HG03342 (cell line): ENCODE measurements at regions not wholly inside any gene's neighbourhood (a gene's known extent, or its start where the extent isn't known, plus 50 kb on each side); places are given as distances from the start of the nearest gene placed in this dataset.

Source experiments
- ATAC-seq: cut with Tn5 transposase; IDR thresholded peaks from one replicate; pipeline ENCODE4 v1.9.1; 2021; ENCODE audit warnings: mild to moderate bottlenecking, moderate library complexity; ENCODE audit not compliant: unreplicated experiment

GRCh38 chr1:82848043-82848442 is 1047.3 kb downstream of the ADGRL2 start:
- no peak for ATAC-seq

- ATAC-seq, result no peak
Measured at GRCh38 chr1:82845866-82846265, 1045.1 kb downstream of the ADGRL2 start.

- ATAC-seq, result no peak
Measured at GRCh38 chr1:82844911-82845827, 1044.4 kb downstream of the ADGRL2 start.

DNA sequence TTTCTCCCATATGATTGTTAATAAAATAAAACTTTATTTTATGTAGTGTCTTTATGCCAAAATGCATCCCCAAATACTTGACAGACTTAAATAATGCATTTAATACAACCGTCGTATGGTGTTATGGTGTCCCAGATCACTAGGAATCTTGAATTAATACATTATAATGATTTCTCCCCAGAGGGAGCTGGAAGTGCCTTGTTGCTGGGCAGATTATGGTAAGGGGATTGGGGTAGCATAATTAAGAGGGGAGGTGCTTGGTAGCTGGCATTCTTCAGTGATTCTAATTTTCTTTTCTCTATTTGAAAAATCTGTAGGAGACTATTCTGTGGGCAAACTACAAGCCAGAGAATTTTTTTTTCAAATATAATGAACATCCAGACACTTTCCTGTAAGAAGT is 1043.7 kb downstream of the ADGRL2 start:
- no peak for ATAC-seq

DNA sequence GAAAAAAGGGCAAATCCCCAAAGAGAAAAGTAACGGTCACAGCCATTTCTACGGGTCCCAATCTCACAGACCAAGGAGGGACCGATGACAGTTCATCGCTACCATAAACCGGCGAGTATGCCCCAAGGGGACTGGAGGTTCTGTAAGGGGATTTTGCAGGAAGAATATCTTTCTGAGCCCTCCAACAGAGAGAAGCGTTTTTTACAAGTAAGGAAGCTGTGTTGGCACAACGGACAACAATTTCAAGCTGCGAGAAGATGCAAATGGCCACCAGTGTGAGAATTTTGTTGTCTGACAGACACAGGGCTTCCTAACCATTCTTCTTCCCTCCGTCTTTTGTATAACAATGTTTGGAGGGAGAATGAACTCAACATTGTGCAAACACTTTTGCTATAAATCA is 1043.1 kb downstream of the ADGRL2 start:
- no peak for ATAC-seq

- no peak for ATAC-seq
Measured at GRCh38 chr1:82840192-82840591, 1039.5 kb downstream of the ADGRL2 start.

DNA sequence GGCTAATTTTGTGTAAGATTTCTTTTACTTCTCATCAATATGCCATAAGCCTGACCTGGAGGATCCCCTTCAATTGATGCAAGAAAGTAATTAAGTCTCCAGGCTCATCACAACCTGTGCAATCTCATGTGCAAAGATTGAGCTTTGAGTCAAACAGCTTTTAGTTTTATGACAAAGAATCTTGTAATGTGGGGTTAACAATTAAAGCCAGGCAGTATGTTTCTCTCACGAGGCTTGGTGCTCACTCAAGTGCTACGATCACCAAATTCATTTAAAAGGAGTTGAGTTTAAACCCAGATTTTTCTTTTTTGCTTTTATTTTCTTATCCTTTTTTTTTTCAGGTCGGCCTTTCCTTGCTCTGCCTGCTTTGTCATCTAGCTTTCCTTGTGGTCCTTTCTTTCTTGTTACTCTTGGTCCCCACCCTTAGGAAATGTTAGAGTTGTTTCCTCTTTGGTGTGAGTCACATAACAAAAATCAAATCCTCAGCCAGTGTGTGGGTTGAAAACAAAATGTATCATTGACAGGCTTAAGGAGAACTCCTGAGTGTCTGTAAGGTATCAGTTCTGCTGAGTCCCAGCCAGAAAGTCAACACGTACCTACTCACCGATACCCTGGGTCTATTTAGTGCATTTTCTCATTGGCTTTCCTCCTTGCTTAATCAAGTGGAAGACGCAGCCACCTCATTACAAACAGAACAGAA is 1037.2 kb downstream of the ADGRL2 start:
- ATAC-seq, result no peak

DNA sequence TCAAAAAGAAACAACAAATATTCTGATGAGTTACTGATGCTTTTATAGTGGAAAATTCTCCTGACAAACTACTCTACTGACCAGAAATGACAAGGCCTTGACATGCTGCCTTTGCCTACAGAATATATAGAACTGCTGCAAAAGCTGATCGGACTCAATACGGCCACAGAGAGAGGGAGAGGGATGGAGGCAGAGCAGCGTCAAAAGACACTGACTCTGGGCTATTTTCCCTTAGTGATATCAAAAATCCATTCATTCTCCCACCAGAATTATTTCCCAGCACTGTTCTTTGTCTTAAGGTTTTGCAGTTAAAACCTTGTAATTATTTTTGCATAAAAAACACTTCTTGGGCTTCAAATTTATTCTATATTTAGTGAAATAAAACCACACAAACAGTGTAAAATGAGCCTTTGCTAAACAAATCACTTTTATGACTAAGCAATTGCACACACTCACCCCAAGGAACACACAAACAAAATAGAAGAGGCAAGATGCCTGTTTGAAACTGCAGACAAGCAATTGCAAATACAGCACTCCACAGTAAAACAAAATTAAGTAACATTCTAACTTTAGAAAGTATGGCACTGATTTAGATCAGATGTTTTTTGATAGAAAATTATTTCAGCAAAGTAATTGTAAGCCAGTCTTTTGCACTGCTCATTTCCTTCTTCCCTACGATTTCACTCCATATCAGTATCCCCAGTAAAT is 1036.4 kb downstream of the ADGRL2 start:
- ATAC-seq, result no peak

GRCh38 chr1:82836213-82836972 is 1035.7 kb downstream of the ADGRL2 start:
- no peak for ATAC-seq

GRCh38 chr1:82830690-82831380 is 1030.1 kb downstream of the ADGRL2 start:
- ATAC-seq, result no peak

GRCh38 chr1:82829527-82829926 is 1028.8 kb downstream of the ADGRL2 start:
- ATAC-seq, result no peak

GRCh38 chr1:82823876-82824275 is 1023.1 kb downstream of the ADGRL2 start:
- ATAC-seq, result no peak

GRCh38 chr1:82820816-82821215 is 1020.1 kb downstream of the ADGRL2 start:
- no peak for ATAC-seq

DNA sequence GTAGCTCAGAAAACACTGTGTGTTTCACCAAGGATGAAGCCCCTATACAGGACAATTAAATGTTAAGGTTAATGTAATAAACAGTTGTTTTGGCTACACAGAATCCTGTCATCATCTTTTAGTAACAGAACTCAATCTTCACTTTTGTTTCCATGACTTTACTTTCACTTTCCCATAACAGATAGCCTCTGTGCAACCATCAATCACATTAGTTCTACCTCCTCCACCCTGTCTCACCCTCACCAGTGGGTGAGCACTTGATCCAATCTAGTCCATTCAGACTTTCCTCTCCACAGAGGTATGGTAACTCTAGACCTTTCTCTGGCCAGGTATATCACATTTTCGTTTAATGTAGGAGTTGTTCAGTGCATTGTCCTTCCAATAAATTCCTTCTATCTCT is 1018.5 kb downstream of the ADGRL2 start:
- no peak for ATAC-seq

DNA sequence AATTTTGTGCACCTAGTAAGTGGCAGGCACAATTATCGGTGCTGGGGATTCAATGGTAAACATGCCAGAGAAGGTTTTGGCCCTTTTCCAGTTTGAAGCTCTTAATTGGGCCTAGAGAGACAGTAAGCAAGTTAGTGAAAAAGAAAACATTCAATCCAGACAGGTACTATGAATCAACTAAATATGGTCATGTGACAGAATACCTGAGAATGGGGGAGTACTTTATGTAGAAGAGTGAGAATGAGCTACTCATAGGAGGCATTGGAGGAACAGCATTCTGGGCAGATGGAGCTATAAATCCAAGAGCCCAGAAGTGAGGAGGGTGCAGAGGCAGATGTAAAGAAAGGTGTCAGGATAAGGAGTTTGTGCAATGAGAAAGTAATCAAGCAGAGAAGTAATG is 1017.9 kb downstream of the ADGRL2 start:
- no peak for ATAC-seq

GRCh38 chr1:82813386-82813785 is 1012.7 kb downstream of the ADGRL2 start:
- no peak for ATAC-seq

DNA sequence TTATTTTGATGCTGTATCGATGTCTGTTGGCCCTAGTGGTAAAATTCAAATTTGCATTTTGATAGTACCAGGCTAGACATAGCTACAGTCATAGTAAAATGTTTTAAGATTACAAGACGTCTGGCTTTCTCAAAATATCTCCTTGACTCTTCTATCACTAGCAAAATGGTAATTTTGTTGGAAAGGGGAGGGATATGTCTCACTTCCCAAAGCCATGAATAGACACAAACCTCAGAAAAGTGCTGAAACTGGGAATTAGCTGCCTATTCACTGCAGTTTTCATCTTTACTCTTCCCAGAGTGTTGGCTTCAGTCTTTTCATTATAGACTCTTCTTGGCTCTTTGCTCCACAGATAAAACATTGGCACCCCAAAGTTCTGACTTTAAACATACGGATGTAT is 1009.9 kb downstream of the ADGRL2 start:
- no peak for ATAC-seq

GRCh38 chr1:82807563-82807962 is 1006.8 kb downstream of the ADGRL2 start:
- ATAC-seq, result no peak

DNA sequence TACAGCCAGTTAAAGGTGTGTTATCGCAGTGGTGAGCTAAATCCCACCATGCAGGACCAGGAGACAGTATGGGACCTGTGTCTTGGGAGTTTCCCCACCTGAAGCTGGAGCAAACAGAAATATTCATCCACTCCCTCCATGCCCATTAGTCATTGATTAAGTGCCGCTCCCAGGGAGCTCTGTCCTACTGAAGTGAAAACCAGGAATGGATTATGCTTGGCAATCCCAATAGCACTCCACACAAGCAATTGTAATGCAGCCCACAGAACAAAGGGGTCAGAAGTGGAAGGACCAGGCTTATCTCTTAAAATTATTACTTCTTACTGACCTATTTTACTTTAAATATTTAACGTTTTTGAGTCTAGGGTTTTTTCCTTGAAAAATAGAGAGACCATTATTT is 1005.4 kb downstream of the ADGRL2 start:
- no peak for ATAC-seq

DNA sequence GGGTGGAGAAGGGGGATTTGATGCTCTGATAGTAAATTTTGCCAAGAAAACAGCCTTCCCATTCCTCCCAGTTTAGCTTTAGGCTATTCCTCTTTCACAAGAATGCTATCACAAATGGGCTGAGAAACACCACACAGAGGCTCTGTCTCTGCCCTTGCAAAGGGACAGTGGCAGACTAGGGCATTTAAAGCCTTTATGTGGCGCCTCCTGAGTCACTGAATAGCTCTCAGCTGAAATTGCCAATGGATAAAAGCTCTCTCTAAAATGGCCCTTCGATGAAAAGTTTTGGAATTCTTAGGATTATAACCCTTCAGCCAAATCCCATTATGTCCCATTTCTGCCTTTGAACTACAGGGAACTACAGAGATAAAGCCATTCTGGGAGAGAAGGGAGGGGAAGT is 1000.4 kb downstream of the ADGRL2 start:
- no peak for ATAC-seq
